ENCODE measurements at regions not wholly inside any gene's neighbourhood (a gene's known extent, or its start where the extent isn't known, plus 50 kb on each side); places are given as distances from the start of the nearest gene placed in this dataset.

DNA sequence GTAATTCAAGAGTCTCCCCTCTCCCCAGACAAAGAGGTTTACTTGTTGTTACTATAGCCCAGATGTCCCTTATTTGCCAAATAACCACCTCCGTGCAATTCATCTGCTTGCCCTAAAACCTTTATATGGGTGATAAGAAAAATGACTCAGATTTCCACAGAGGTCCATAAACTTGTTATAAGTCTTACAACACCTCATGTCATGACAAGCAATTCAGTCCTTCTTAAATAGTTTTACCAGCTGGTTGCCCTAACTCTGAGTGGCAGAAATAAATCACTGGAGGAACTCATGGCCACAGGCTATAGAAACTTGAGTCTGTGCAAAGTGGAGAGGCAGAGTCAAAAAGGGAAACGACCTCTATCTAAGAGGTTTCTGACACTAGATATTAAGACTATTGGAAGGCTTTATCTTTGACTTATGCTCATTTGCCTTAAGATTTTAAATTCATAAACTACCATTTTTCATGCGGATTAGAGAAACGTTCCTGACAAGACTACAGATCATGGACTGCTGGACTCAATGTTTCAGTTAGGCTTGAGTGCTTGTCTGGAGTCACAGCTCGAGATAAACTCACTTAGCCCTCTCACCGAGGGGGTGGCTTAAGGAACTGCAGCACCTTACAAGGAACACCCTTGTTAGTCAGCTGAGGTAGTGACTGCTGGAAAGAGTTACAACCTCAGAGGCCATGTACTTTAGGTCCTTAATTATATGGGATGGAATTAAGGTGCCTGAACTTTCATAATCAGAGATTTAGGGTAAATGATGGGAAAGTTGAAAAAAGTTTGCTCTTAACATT lies 662.5 kb upstream of the USP24 start:
- H3K36me3 ChIP-seq (ENCODE audit: low read depth): no peaks in the 10 kb centered on the region
- no peaks in the 10 kb centered on the region for H3K27me3 ChIP-seq (ENCODE audit: insufficient read depth, poor library complexity, severe bottlenecking)
- DNase-seq (ENCODE audit: low spot score) (no peak), ATAC-seq (ENCODE audit: low read depth) (no peak)
- no peak overlapping the region for H3K4me3 ChIP-seq (ENCODE audit: severe bottlenecking)
- H3K27ac ChIP-seq (ENCODE audit: poor library complexity, severe bottlenecking): no peak overlapping the region
- no peaks in the 10 kb centered on the region for H3K4me1 ChIP-seq (ENCODE audit: insufficient read depth, poor library complexity, severe bottlenecking)
- TF ChIP-seq CTCF (IDR thresholded peaks at IDR 0.05; ENCODE audit: poor library complexity, severe bottlenecking): no peak
- no peaks in the 10 kb centered on the region for H3K9me3 ChIP-seq (ENCODE audit: severe bottlenecking)

- H3K27ac ChIP-seq (ENCODE audit: poor library complexity, severe bottlenecking): no peak overlapping the region
- H3K36me3 ChIP-seq (ENCODE audit: low read depth): no peaks in the 10 kb centered on the region
- H3K9me3 ChIP-seq (ENCODE audit: severe bottlenecking): no peaks in the 10 kb centered on the region
- DNase-seq (ENCODE audit: low spot score) (no peak), ATAC-seq (ENCODE audit: low read depth) (no peak)
- TF ChIP-seq CTCF (IDR thresholded peaks at IDR 0.05; ENCODE audit: poor library complexity, severe bottlenecking): no peak
- H3K27me3 ChIP-seq (ENCODE audit: insufficient read depth, poor library complexity, severe bottlenecking): no peaks in the 10 kb centered on the region
- no peaks in the 10 kb centered on the region for H3K4me1 ChIP-seq (ENCODE audit: insufficient read depth, poor library complexity, severe bottlenecking)
- H3K4me3 ChIP-seq (ENCODE audit: severe bottlenecking): no peak overlapping the region
Measured at GRCh38 chr1:55876276-55877060, 661.3 kb upstream of the USP24 start.

GRCh38 chr1:55870106-55870505 lies 654.9 kb upstream of the USP24 start:
- no peaks in the 10 kb centered on the region for H3K9me3 ChIP-seq (ENCODE audit: severe bottlenecking)
- H3K27ac ChIP-seq (ENCODE audit: poor library complexity, severe bottlenecking): no peak overlapping the region
- no peaks in the 10 kb centered on the region for H3K4me1 ChIP-seq (ENCODE audit: insufficient read depth, poor library complexity, severe bottlenecking)
- H3K4me3 ChIP-seq (ENCODE audit: severe bottlenecking): no peak overlapping the region
- no peak for ATAC-seq (ENCODE audit: low read depth)
- no peak for TF ChIP-seq CTCF (IDR thresholded peaks at IDR 0.05; ENCODE audit: poor library complexity, severe bottlenecking)
- no peak for DNase-seq (ENCODE audit: low spot score)
- no peaks in the 10 kb centered on the region for H3K36me3 ChIP-seq (ENCODE audit: low read depth)
- H3K27me3 ChIP-seq (ENCODE audit: insufficient read depth, poor library complexity, severe bottlenecking): no peaks in the 10 kb centered on the region

- Histone ChIP-seq H3K9me3 (ENCODE audit: severe bottlenecking) (no peaks in the 10 kb centered on the region), H3K4me3 (ENCODE audit: severe bottlenecking) (no peak overlapping the region), H3K36me3 (ENCODE audit: low read depth) (no peaks in the 10 kb centered on the region), H3K27ac (ENCODE audit: poor library complexity, severe bottlenecking) (no peak overlapping the region), H3K4me1 (ENCODE audit: insufficient read depth, poor library complexity, severe bottlenecking) (no peaks in the 10 kb centered on the region), H3K27me3 (ENCODE audit: insufficient read depth, poor library complexity, severe bottlenecking) (no peaks in the 10 kb centered on the region)
- TF ChIP-seq CTCF (IDR thresholded peaks at IDR 0.05; ENCODE audit: poor library complexity, severe bottlenecking): no peak
- ATAC-seq (ENCODE audit: low read depth) (no peak), DNase-seq (ENCODE audit: low spot score) (no peak)
Measured at GRCh38 chr1:55869065-55869464, 653.9 kb upstream of the USP24 start.

Measured in RWPE2 (cell line).